Chondrocyte (in vitro differentiated cells): ENCODE measurements at regions not wholly inside any gene's neighbourhood (a gene's known extent, or its start where the extent isn't known, plus 50 kb on each side); places are given as distances from the start of the nearest gene placed in this dataset.

Experiments
- DNase-seq: peaks from one replicate; pipeline ENCODE4 v3.0.0; 2021; ENCODE audit warnings: mixed read lengths, low spot score
- H3K27ac Mint-ChIP-seq: one replicate; pipeline ENCODE4 v1.8.0; 2021; ENCODE audit warnings: mild to moderate bottlenecking, moderate library complexity, mixed read lengths; ENCODE audit not compliant: unreplicated experiment
- H3K27me3 Mint-ChIP-seq: 2 replicates; pipeline ENCODE4 v1.8.0; 2021; ENCODE audit warnings: low read depth, mixed read lengths
- H3K36me3 Mint-ChIP-seq: 2 replicates; pipeline ENCODE4 v1.8.0; 2021; ENCODE audit warnings: low read depth, mixed read lengths
- H3K4me1 Mint-ChIP-seq: 2 replicates; pipeline ENCODE4 v1.8.0; 2021; ENCODE audit warnings: low read depth, mild to moderate bottlenecking, mixed read lengths
- H3K4me3 Mint-ChIP-seq: one replicate; pipeline ENCODE4 v1.8.0; 2021; ENCODE audit warnings: mild to moderate bottlenecking, moderate library complexity, mixed read lengths; ENCODE audit not compliant: unreplicated experiment
- H3K9me3 Mint-ChIP-seq: 2 replicates; pipeline ENCODE4 v1.8.0; 2021; ENCODE audit warnings: low read depth, mixed read lengths
- CTCF ChIP-seq: fragments of 200-600 bp; sonication (generic); IDR thresholded peaks from 2 replicates; pipeline ENCODE4 v1.5.0; 2021; ENCODE audit warnings: antibody characterized with exemption, mild to moderate bottlenecking, moderate library complexity

GRCh38 chr4:32133141-32133540, 1413.0 kb downstream of the PCDH7 start:
- peaks cover 15% of the 10 kb centered on the region for H3K9me3 Mint-ChIP-seq
- no peak for DNase-seq
- no peaks in the 10 kb centered on the region for H3K4me1 Mint-ChIP-seq
- no peaks in the 10 kb centered on the region for H3K27me3 Mint-ChIP-seq
- H3K36me3 Mint-ChIP-seq = no peaks in the 10 kb centered on the region
- no peak overlapping the region for H3K27ac Mint-ChIP-seq
- TF ChIP-seq CTCF = no peak
- H3K4me3 Mint-ChIP-seq = no peak overlapping the region

- H3K27me3 Mint-ChIP-seq = no peaks in the 10 kb centered on the region
- H3K27ac Mint-ChIP-seq = no peak overlapping the region
- TF ChIP-seq CTCF = no peak
- no peak for DNase-seq
- peaks cover 15% of the 10 kb centered on the region for H3K9me3 Mint-ChIP-seq
- no peak overlapping the region for H3K4me3 Mint-ChIP-seq
- no peaks in the 10 kb centered on the region for H3K4me1 Mint-ChIP-seq
- no peaks in the 10 kb centered on the region for H3K36me3 Mint-ChIP-seq
Measured at GRCh38 chr4:32133734-32134133, 1413.6 kb downstream of the PCDH7 start.

GRCh38 chr4:32135642-32136041, 1415.5 kb downstream of the PCDH7 start:
- Mint-ChIP-seq H3K36me3 (no peaks in the 10 kb centered on the region), H3K9me3 (peaks cover 12% of the 10 kb centered on the region), H3K27ac (no peak overlapping the region), H3K4me3 (no peak overlapping the region), H3K4me1 (peaks cover 5% of the 10 kb centered on the region), H3K27me3 (no peaks in the 10 kb centered on the region)
- no peak for TF ChIP-seq CTCF
- DNase-seq = no peak

- Mint-ChIP-seq H3K36me3 (no peaks in the 10 kb centered on the region), H3K9me3 (peaks cover 6% of the 10 kb centered on the region), H3K4me3 (no peak overlapping the region), H3K27ac (no peak overlapping the region), H3K27me3 (no peaks in the 10 kb centered on the region), H3K4me1 (peaks cover 11% of the 10 kb centered on the region)
- DNase-seq = no peak
- no peak for TF ChIP-seq CTCF
Measured at GRCh38 chr4:32136081-32136787, 1416.1 kb downstream of the PCDH7 start.

GRCh38 chr4:32140636-32141035, 1420.5 kb downstream of the PCDH7 start:
- no peak for TF ChIP-seq CTCF
- Mint-ChIP-seq H3K4me3 (no peak overlapping the region), H3K36me3 (peaks cover 3% of the 10 kb centered on the region), H3K4me1 (peaks cover 19% of the 10 kb centered on the region), H3K27ac (peak overlapping the region; percentile 71), H3K9me3 (peaks cover 12% of the 10 kb centered on the region), H3K27me3 (no peaks in the 10 kb centered on the region)
- DNase-seq = no peak
